ENCODE measurements at regions not wholly inside any gene's neighbourhood (a gene's known extent, or its start where the extent isn't known, plus 50 kb on each side); places are given as distances from the start of the nearest gene placed in this dataset.

DNA sequence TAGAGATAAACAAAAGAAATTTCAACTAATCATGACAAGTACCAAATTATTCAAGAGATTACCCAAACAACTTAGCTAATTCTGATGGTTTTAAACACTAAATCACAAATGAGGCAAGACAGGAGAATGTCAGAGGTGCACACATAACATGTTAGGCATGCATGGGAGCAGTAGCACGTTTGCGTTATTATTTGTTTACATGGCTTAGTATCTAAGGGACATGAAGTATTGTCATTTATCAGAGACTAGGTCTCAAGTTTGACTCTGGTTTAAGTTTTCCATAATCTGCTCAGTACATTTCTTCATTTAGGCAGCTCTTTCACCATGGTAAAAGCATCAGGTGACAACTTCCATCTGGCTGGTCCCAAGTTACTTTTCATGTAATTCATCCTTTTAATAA lies 244.1 kb upstream of the TNC start:
- no peak for ATAC-seq
- Histone ChIP-seq H3K27ac (no peak overlapping the region), H3K36me3 (no peaks in the 10 kb centered on the region), H3K4me3 (no peak overlapping the region), H3K27me3 (no peaks in the 10 kb centered on the region), H3K9me3 (no peaks in the 10 kb centered on the region), H3K4me1 (no peaks in the 10 kb centered on the region)
- intact Hi-C loops (cut with DNase I), result no loop called here
- WGBS, 2 donors, result 47 to 49% methylated on average over 2 of the region's 2 CpGs
- TF ChIP-seq, protein P1, sequence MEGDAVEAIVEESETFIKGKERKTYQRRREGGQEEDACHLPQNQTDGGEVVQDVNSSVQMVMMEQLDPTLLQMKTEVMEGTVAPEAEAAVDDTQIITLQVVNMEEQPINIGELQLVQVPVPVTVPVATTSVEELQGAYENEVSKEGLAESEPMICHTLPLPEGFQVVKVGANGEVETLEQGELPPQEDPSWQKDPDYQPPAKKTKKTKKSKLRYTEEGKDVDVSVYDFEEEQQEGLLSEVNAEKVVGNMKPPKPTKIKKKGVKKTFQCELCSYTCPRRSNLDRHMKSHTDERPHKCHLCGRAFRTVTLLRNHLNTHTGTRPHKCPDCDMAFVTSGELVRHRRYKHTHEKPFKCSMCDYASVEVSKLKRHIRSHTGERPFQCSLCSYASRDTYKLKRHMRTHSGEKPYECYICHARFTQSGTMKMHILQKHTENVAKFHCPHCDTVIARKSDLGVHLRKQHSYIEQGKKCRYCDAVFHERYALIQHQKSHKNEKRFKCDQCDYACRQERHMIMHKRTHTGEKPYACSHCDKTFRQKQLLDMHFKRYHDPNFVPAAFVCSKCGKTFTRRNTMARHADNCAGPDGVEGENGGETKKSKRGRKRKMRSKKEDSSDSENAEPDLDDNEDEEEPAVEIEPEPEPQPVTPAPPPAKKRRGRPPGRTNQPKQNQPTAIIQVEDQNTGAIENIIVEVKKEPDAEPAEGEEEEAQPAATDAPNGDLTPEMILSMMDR (IDR thresholded peaks at IDR 0.05), result no peak
- no peak for DNase-seq

DNA sequence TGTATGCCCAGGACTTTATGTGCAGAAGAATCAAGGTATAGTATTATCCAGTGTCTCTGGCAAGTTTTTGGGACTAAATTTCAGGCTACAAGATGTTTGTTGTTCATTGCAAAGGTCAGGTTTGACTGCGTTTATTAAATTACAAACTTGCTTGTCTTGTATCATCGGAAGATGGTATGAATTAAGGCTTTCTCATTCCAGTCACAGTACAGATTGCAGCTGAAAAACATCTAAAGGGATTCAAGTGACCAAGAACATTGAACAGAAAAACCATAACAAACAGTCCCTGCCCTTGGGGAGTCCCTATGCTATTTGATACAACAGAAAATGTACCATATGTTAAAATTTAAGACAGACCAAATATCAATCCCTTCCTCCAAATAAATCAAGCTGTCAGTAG lies 244.7 kb upstream of the TNC start:
- intact Hi-C loops (cut with DNase I), result no loop called here
- Histone ChIP-seq H3K4me3 (no peak overlapping the region), H3K27ac (no peak overlapping the region), H3K36me3 (no peaks in the 10 kb centered on the region), H3K9me3 (no peaks in the 10 kb centered on the region), H3K27me3 (no peaks in the 10 kb centered on the region), H3K4me1 (no peaks in the 10 kb centered on the region)
- ATAC-seq (no peak), DNase-seq (no peak)
- TF ChIP-seq, protein P1 (IDR thresholded peaks at IDR 0.05), result no peak
- 80 to 92% methylated on average over 2 of the region's 2 CpGs for WGBS, 2 donors

DNA sequence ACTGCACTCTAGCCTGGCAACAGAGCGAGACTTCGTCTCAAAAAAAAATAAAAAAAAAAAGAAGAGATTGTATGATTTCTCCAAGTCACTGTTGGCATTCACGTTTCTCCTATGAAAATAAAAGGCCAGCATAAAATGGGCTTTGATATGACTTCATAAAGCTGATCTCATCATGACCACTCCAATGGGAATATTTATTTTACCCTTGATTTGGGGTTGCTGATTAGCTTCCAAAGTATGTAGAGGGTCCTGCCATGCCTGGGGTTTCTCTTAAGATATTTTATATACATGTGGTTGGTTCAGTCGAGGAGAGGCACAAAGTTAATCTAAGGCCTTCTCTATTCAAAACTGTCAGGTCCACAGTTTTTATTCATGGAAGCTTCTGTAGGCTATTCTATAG lies 247.0 kb upstream of the TNC start:
- H3K4me1 ChIP-seq, result no peaks in the 10 kb centered on the region
- TF ChIP-seq, protein P1 (IDR thresholded peaks at IDR 0.05), result no peak
- DNase-seq, result no peak
- H3K27ac ChIP-seq, result no peak overlapping the region
- no peak for ATAC-seq
- intact Hi-C loops (cut with DNase I), result no loop called here
- no peak overlapping the region for H3K4me3 ChIP-seq
- WGBS, 2 donors, result 92 to 93% methylated on average over 4 of the region's 4 CpGs
- H3K36me3 ChIP-seq, result no peaks in the 10 kb centered on the region
- no peaks in the 10 kb centered on the region for H3K9me3 ChIP-seq
- no peaks in the 10 kb centered on the region for H3K27me3 ChIP-seq

DNA sequence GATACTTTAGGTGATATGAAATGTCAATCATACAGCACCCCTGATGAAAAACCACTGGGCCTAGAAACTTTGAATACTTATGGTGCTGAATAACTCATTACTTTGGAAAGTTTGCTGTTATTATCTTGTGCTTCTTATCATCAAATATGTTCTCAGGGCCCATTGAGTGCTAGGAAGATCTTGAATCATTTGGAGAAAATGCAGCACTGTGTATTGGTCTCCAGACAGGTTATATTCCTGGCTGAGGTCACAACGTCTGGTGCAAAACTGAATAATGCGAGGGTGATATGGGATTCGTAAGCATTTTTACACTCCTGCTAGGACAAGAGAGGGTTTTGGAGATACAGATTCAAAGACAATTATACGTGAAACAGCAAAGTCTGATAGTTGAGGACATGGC lies 249.4 kb upstream of the TNC start:
- intact Hi-C loops (cut with DNase I), result no loop called here
- no peak for ATAC-seq
- Histone ChIP-seq H3K4me3 (no peak overlapping the region), H3K4me1 (no peaks in the 10 kb centered on the region), H3K27me3 (no peaks in the 10 kb centered on the region), H3K27ac (no peak overlapping the region), H3K9me3 (peaks cover 0 to 7% (median 0%) of the 10 kb centered on the region in 11 donors), H3K36me3 (no peaks in the 10 kb centered on the region)
- WGBS, 2 donors, result 80 to 86% methylated on average over 4 of the region's 4 CpGs
- DNase-seq, result no peak
- TF ChIP-seq, protein P1 (IDR thresholded peaks at IDR 0.05), result no peak
